Keratinocyte (primary cell): ENCODE measurements at regions not wholly inside any gene's neighbourhood (a gene's known extent, or its start where the extent isn't known, plus 50 kb on each side); places are given as distances from the start of the nearest gene placed in this dataset.
A peak's percentile ranks its signal among the peaks of the same experiment; 100 is the strongest.
"Not testable (repeated sequence)": the region's sequence is repeated elsewhere in the genome, so short reads cannot be mapped to it uniquely, and the experiment has no call there.

ENCODE experiments used
- DNase-seq: peaks from one replicate; pipeline ENCODE4 v3.0.0-alpha.2; 2011; ENCODE audit warnings: low read depth, missing footprints, low spot score
- FAIRE-seq: peaks from 2 replicates; lab custom pipeline; 2011; peaks lifted over from hg19 to GRCh38; lab: Jason Lieb, UNC
- H2AFZ ChIP-seq: 2 replicates; pipeline ENCODE4 v1.6.0; 2012; ENCODE audit warnings: low read length, control low read depth, inconsistent platforms; ENCODE audit not compliant: control insufficient read depth
- H3K27ac ChIP-seq: 2 replicates; pipeline ENCODE4 v1.5.1; 2011; ENCODE audit warnings: low read length; ENCODE audit not compliant: control insufficient read depth, insufficient read depth
- H3K27me3 ChIP-seq: 3 replicates; pipeline ENCODE4 v1.6.0; 2011; ENCODE audit warnings: low read length; ENCODE audit not compliant: control insufficient read depth, insufficient read depth; ENCODE audit errors: extremely low read depth
- H3K36me3 ChIP-seq, 2 experiments: 2 replicates in 1 of 2; 3 replicates in 1 of 2; pipeline ENCODE4 v1.5.1; 2011; ENCODE audit warnings: low read length in 2 of 2, mild to moderate bottlenecking in 1 of 2; ENCODE audit not compliant: control insufficient read depth in 2 of 2, insufficient read depth in 2 of 2; ENCODE audit errors: extremely low read depth in 1 of 2
- H3K4me1 ChIP-seq: 3 replicates; pipeline ENCODE4 v1.5.1; 2011; ENCODE audit warnings: low read length; ENCODE audit not compliant: control insufficient read depth, insufficient read depth; ENCODE audit errors: extremely low read depth
- H3K4me2 ChIP-seq: 3 replicates; pipeline ENCODE4 v1.6.0; 2011; ENCODE audit warnings: low read depth, low read length; ENCODE audit not compliant: control insufficient read depth, insufficient read depth; ENCODE audit errors: extremely low read depth
- H3K4me3 ChIP-seq, 3 experiments: fragments of 200-600 bp in 1 of 3; sonication (generic) in 1 of 3; 2 replicates in 2 of 3; 3 replicates in 1 of 3; pipeline ENCODE4 v1.5.1; 2011 to 2016; ENCODE audit warnings: low read length in 3 of 3, mild to moderate bottlenecking in 3 of 3, control low read depth in 2 of 3, inconsistent platforms in 1 of 3, low read depth in 1 of 3, mixed read lengths in 1 of 3, mixed run types in 1 of 3, moderate library complexity in 1 of 3; ENCODE audit not compliant: control insufficient read depth in 2 of 3, insufficient read depth in 2 of 3; ENCODE audit errors: extremely low read depth in 1 of 3
- H3K79me2 ChIP-seq: 2 replicates; pipeline ENCODE4 v1.6.0; 2012; ENCODE audit warnings: low read length; ENCODE audit not compliant: control insufficient read depth, insufficient read depth
- H3K9ac ChIP-seq: 3 replicates; pipeline ENCODE4 v1.6.0; 2011; ENCODE audit warnings: low read length; ENCODE audit not compliant: control insufficient read depth, insufficient read depth; ENCODE audit errors: extremely low read depth
- H3K9me1 ChIP-seq: 3 replicates; pipeline ENCODE4 v1.6.0; 2011; ENCODE audit warnings: low read length; ENCODE audit not compliant: control insufficient read depth, insufficient read depth; ENCODE audit errors: extremely low read depth
- H3K9me3 ChIP-seq: 2 replicates; pipeline ENCODE4 v1.5.1; 2012; ENCODE audit warnings: low read depth, low read length; ENCODE audit not compliant: control insufficient read depth
- H4K20me1 ChIP-seq: 3 replicates; pipeline ENCODE4 v1.6.0; 2011; ENCODE audit warnings: low read length; ENCODE audit not compliant: control insufficient read depth, insufficient read depth; ENCODE audit errors: extremely low read depth
- CTCF ChIP-seq, 3 experiments: IDR thresholded peaks in 1 of 3; conservative IDR thresholded peaks in 1 of 3; optimal IDR thresholded peaks in 1 of 3; 2 replicates in 2 of 3; 3 replicates in 1 of 3; pipeline versions ENCODE3 to v1.5.1; 2011; ENCODE audit warnings: low read length in 3 of 3, mild to moderate bottlenecking in 3 of 3, moderate library complexity in 2 of 3, control low read depth in 1 of 3, inconsistent platforms in 1 of 3; ENCODE audit not compliant: insufficient read depth in 2 of 3; ENCODE audit errors: extremely low read depth in 1 of 3
- EZH2 ChIP-seq: IDR thresholded peaks from one replicate; pipeline ENCODE4 v1.6.1; 2012; ENCODE audit warnings: inconsistent platforms, mild to moderate bottlenecking, low read length, moderate library complexity
- dilution Hi-C: fragments of 300-500 bp; cut with MboI; formaldehyde crosslinking; loops from one replicate; pipeline ENCODE4 v1.7.0; 2020; ENCODE audit warnings: low sequenced_read_pairs; ENCODE audit not compliant: extremely low pct_ligation_motif_present

- dilution Hi-C loops = no loop called here
- H3K4me1 ChIP-seq = peaks cover 12% of the 10 kb centered on the region
- FAIRE-seq = no peak
Observed at GRCh38 chr1:224548676-224549075, 67.4 kb upstream of the CNIH3 start.

GRCh38 chr1:224551189-224551588 is 64.9 kb upstream of the CNIH3 start:
- H3K4me3 ChIP-seq, H3K27ac ChIP-seq, H2AFZ ChIP-seq, H3K79me2 ChIP-seq, H3K9me3 ChIP-seq, H3K4me2 ChIP-seq, H3K9me1 ChIP-seq, dilution Hi-C loops, H3K36me3 ChIP-seq, DNase-seq, FAIRE-seq, H4K20me1 ChIP-seq, H3K27me3 ChIP-seq, H3K9ac ChIP-seq: not testable (repeated sequence)
- H3K4me1 ChIP-seq = peaks cover 16% of the 10 kb centered on the region

More at GRCh38 chr1:224548676-224549075, 67.4 kb upstream of the CNIH3 start:
- Histone ChIP-seq H3K9me1 (no peaks in the 10 kb centered on the region), H3K27me3 (no peaks in the 10 kb centered on the region), H3K4me2 (no peak overlapping the region), H3K9ac (no peak overlapping the region), H3K27ac (no peak overlapping the region), H2AFZ (no peak overlapping the region), H3K9me3 (no peaks in the 10 kb centered on the region), H4K20me1 (no peaks in the 10 kb centered on the region), H3K36me3 (no peaks in the 10 kb centered on the region), H3K79me2 (no peaks in the 10 kb centered on the region), H3K4me3 (no peak overlapping the region)
- no peak for DNase-seq
- TF ChIP-seq CTCF (optimal IDR thresholded peaks at IDR 0.05 in 1 of 3, IDR thresholded peaks at IDR 0.05 in 1 of 3, conservative IDR thresholded peaks at IDR 0.05 in 1 of 3; ENCODE audit: extremely low read depth in 1 of 3, insufficient read depth in 2 of 3, low read length in 3 of 3) (no peak), EZH2 (no peak)

- H3K4me2 ChIP-seq = peak overlapping the region; percentile 28
- no peaks in the 10 kb centered on the region for H4K20me1 ChIP-seq
- FAIRE-seq (no peak), DNase-seq (no peak)
- peaks cover 21% of the 10 kb centered on the region for H3K4me1 ChIP-seq
- peak overlapping the region; percentile 86 for H2AFZ ChIP-seq
- no peaks in the 10 kb centered on the region for H3K27me3 ChIP-seq
- H3K27ac ChIP-seq = peak overlapping the region; percentile 4
- H3K36me3 ChIP-seq = no peaks in the 10 kb centered on the region
- H3K9me1 ChIP-seq = no peaks in the 10 kb centered on the region
- no peak overlapping the region for H3K4me3 ChIP-seq
- TF ChIP-seq CTCF (optimal IDR thresholded peaks at IDR 0.05 in 1 of 3, IDR thresholded peaks at IDR 0.05 in 1 of 3, conservative IDR thresholded peaks at IDR 0.05 in 1 of 3; ENCODE audit: extremely low read depth in 1 of 3, insufficient read depth in 2 of 3, low read length in 3 of 3) = no peak
- TF ChIP-seq EZH2 = no peak
- H3K9ac ChIP-seq = no peak overlapping the region
- dilution Hi-C loops = no loop called here
- no peaks in the 10 kb centered on the region for H3K9me3 ChIP-seq
- no peaks in the 10 kb centered on the region for H3K79me2 ChIP-seq
Observed at GRCh38 chr1:224554056-224554455, 62.1 kb upstream of the CNIH3 start.
